GM21447 (cell line): ENCODE measurements at regions not wholly inside any gene's neighbourhood (a gene's known extent, or its start where the extent isn't known, plus 50 kb on each side); places are given as distances from the start of the nearest gene placed in this dataset.

ENCODE experiments used
- ATAC-seq: cut with Tn5 transposase; IDR thresholded peaks from one replicate; pipeline ENCODE4 v1.9.1; 2021; ENCODE audit not compliant: unreplicated experiment

DNA sequence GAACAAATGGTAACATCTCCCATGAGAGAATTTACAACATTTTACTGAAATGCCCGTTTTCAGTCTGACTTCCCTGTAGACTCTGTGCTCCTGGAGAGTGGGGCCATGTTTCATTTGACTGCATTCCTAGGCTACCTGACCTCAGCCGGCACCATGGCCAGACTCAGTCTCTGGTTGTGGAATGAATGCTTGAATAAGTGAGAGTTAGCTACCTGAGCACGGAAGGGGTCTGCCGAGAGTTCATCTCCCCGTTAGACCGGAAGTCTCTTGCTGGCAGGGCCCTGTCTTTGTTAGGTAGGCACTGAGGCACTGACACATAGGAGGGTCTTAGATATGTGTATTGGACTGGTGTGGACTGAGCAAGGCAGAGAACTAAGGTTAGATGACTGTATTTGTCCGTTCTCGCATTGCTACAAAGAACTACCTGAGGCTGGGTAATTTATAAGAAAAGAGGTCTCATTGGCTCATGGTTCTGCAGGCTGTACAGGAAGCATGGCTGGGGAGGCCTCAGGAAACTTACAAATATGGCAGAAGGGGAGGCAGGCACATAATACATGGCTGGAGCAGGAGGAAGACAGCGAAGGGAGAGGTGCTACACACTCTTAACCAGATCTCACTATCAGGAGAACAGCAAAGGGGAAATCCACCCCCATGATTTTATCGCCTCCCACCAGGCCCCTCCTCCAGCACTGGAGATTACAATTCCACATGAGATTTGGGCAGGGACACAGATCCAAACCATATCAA, 271.2 kb downstream of the GLI2 start:
- no peak for ATAC-seq

GRCh38 chr2:121007490-121007853, 271.8 kb downstream of the GLI2 start:
- ATAC-seq: no peak

GRCh38 chr2:121008975-121009374, 273.3 kb downstream of the GLI2 start:
- ATAC-seq: no peak

GRCh38 chr2:121010998-121011397, 274.0 kb downstream of the TFCP2L1 start:
- no peak for ATAC-seq

- no peak for ATAC-seq
Measured at GRCh38 chr2:121014876-121015275, 270.1 kb downstream of the TFCP2L1 start.

- no peak for ATAC-seq
Measured at GRCh38 chr2:121015971-121016485, 269.0 kb downstream of the TFCP2L1 start.

- no peak for ATAC-seq
Measured at GRCh38 chr2:121017396-121017795, 267.6 kb downstream of the TFCP2L1 start.

DNA sequence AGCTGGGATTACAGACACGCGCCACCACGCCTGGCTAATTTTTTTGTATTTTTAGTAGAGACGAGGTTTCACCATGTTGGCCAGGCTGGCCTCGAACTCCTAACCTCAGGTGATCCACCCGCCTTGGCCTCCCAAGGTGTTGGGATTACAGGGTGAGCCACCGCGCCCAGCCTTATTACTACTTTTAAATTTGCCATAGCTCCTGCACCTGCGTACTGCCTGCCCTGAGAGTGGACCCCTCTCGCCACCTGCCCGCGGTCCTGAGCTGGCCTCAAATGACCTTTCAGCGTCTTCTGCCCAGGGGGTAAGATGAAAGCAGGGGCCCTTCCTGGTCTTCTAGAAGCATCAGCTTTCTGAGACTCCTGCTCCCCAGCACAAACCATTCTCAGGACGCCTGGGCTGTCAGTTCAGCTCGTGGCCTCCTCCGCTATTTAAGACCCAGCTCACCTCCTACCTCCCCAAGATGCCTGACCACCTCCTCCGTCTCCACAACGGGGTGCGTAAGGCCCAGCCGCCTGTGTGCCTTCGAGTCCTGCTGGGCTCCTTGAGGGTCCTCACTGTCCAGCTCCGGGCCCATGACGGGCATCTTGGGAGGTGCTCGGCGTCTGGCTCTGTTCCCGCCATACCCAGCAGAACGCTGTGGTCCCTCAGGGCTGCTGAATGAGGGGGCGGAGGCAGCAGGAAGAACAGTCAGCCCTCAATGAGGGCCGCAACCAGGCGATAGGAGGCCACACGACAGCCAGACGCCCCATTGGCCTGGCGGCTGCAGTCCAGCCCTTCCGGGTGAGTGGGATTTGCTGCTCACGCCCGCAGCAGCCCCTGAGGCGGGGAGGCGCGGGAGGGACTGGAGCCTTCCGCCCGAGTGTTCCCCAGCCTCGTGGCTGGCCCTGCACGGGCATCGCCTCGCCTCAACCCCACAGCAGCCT, 266.6 kb downstream of the TFCP2L1 start:
- no peak for ATAC-seq

- no peak for ATAC-seq
Measured at GRCh38 chr2:121019071-121019470, 265.9 kb downstream of the TFCP2L1 start.

- ATAC-seq: no peak
Measured at GRCh38 chr2:121019756-121020155, 265.2 kb downstream of the TFCP2L1 start.

GRCh38 chr2:121021685-121022084, 263.3 kb downstream of the TFCP2L1 start:
- no peak for ATAC-seq

DNA sequence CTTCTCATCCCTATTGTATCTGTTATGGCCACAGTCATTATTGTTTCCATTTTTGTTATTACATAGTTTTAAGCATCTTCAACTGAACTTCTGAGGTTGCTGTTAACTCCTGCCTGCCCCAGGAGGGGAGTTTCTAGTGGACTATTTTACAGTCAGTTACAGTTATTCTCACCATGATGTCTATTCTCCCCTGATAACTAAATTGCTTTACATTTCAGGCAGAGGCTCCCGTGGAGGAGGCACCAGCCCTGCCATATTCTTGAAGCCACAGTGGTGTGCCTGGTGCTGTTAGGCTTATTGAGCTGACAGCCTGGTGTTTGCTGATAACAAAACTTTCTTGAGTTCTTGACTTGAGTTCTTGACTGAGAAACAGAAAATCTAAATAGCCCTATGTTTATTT, 256.4 kb downstream of the TFCP2L1 start:
- ATAC-seq: no peak

GRCh38 chr2:121030523-121030922, 254.5 kb downstream of the TFCP2L1 start:
- ATAC-seq: no peak

GRCh38 chr2:121031568-121032340, 253.2 kb downstream of the TFCP2L1 start:
- no peak for ATAC-seq

GRCh38 chr2:121033461-121033996, 251.5 kb downstream of the TFCP2L1 start:
- ATAC-seq: no peak

- ATAC-seq: no peak
Measured at GRCh38 chr2:121034551-121034950, 250.5 kb downstream of the TFCP2L1 start.

DNA sequence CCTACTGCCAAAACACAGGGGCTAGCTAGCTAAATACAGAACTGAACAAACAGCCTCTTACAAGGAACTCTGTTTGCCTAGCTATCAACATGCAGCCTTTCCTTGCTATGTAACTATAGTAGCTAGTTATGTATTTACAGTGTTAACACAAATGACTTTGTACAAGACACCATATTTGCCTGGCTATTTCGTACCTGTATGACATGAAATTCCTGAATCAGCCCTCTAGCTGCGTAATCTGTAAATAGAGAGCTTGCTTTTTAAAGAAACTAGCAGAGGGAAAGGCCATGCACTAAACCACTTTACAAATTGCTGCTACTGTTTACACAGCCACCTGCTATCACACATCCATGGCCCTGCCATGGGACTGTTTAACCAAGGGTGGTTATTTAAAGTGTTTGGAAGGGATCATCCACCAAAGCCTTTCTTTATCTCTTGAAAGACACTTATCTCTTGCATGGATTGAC, 248.7 kb downstream of the TFCP2L1 start:
- ATAC-seq: no peak

- no peak for ATAC-seq
Measured at GRCh38 chr2:121037480-121037879, 247.5 kb downstream of the TFCP2L1 start.

DNA sequence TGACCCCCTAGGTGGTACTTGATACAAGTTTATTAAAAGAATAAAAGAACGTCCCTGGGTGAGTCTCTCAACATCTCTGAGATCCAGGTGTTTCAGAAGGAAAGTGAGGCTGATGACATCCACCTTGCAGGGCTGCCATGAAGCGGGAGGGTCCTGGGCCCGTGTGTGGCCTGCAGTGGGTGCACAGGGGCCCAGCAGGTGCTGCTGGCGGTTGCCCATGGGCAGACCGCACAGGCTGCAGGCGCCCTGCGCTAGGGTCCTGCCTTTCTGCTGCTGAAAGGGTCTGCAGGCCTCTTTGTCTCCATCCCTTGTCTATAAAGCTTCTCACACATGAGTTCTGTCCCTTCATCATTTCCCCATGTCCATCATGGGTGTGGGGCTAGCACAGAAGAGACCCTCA, 247.0 kb downstream of the TFCP2L1 start:
- no peak for ATAC-seq

DNA sequence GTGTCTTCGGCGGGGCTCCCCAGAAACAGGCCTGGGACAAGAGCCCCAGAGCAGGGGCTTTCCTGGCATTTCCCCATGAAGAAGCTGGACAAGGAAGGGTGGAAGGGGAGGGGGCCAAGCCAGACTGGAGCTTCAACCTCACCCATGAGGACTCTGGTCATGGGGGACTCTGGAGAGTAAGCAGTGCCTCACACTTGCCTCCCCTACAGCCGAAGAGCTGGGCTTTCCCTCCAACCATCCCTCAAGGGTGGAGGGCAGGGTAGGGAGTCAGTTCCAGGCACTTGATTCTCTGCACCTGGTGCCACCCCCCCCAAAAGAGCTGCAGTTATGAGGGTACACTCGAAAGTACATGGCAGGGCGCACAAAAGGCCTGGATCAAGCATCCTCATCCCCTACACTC, 246.6 kb downstream of the TFCP2L1 start:
- no peak for ATAC-seq
